ENCODE measurements at regions not wholly inside any gene's neighbourhood (a gene's known extent, or its start where the extent isn't known, plus 50 kb on each side); places are given as distances from the start of the nearest gene placed in this dataset.

GRCh38 chr3:174419216-174419615 is 439.9 kb upstream of the NAALADL2 start:
- no peak for TF ChIP-seq CTCF (IDR thresholded peaks at IDR 0.05)
- TF ChIP-seq POLR2A (IDR thresholded peaks at IDR 0.05) = no peak

Data from tibial nerve (tissue), 3 donors.